ENCODE measurements at regions not wholly inside any gene's neighbourhood (a gene's known extent, or its start where the extent isn't known, plus 50 kb on each side); places are given as distances from the start of the nearest gene placed in this dataset.

DNA sequence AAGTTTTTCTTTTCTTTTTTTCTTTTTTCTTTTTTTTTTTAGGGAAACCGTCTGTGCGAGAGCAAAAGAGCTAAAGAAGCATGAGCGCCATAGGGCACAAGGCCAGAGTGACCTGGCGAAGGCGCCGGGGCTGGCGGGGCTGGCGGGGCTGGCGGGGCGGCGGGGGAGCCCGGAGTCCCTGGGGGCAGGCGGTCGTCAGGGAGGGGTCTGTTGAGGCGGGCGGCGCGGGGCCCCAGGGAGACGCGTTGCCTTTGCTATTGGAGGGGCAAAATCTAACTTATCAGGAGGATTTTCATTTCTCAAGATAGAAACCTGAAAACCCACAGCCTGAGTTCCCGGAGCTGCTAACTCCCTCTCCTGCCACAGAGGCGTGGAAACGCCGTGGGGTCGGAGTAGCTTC lies 135.6 kb upstream of the SMAD1 start:
- Histone ChIP-seq H3K9me3 (ENCODE audit: control insufficient read depth, insufficient read depth, low read length) (no peaks in the 10 kb centered on the region), H3K4me1 (ENCODE audit: control insufficient read depth, insufficient read depth, low read length) (no peaks in the 10 kb centered on the region), H3K9ac (ENCODE audit: low read depth, low read length) (no peak overlapping the region), H3K36me3 (ENCODE audit: control insufficient read depth, insufficient read depth, low read length) (no peaks in the 10 kb centered on the region), H3K27me3 (ENCODE audit: control insufficient read depth, insufficient read depth, low read length) (no peaks in the 10 kb centered on the region), H3K4me3 (ENCODE audit: low read depth, low read length) (no peak overlapping the region), H3K27ac (ENCODE audit: low read depth, low read length) (no peak overlapping the region)

DNA sequence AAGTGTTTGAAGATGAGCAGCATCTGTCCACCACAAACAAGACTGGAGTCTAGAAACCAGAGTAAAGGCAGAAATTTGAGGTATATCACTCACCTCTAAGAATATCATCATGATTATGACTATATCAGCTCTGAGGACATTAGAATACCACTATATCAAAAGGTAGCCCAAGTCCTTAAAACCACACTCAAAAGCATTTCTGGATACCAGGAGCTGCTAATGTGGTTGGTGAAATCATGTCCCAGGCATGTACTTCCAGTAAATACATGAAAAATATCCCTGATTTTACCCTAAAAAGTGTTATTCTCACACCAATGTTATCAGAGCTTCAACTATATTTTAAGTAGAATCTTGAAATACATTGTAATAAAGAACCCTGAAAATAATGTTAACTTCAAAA lies 136.3 kb upstream of the SMAD1 start:
- no peaks in the 10 kb centered on the region for H3K4me1 ChIP-seq (ENCODE audit: control insufficient read depth, insufficient read depth, low read length)
- no peaks in the 10 kb centered on the region for H3K36me3 ChIP-seq (ENCODE audit: control insufficient read depth, insufficient read depth, low read length)
- H3K27me3 ChIP-seq (ENCODE audit: control insufficient read depth, insufficient read depth, low read length), result no peaks in the 10 kb centered on the region
- no peaks in the 10 kb centered on the region for H3K9me3 ChIP-seq (ENCODE audit: control insufficient read depth, insufficient read depth, low read length)
- H3K27ac ChIP-seq (ENCODE audit: low read depth, low read length), result no peak overlapping the region
- no peak overlapping the region for H3K9ac ChIP-seq (ENCODE audit: low read depth, low read length)
- no peak overlapping the region for H3K4me3 ChIP-seq (ENCODE audit: low read depth, low read length)

DNA sequence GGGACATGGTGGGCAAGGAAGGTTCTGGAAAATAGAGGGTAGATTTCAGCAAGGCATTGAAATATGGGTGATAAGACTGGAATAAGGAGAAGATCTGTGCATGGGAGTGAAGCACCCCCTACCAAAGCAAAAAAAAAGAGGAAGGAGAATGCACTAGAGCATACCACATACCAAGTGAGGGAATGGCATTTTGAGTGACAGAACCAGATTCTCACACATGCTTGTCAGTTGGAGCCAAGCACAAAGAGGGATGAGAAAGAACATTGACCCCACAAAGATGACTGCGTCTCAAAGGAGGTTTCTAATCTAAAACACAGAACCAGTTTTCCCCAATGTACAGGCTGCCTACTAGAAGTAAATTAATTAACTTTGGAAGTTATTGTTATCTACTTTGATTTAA lies 140.3 kb upstream of the SMAD1 start:
- no peaks in the 10 kb centered on the region for H3K36me3 ChIP-seq (ENCODE audit: control insufficient read depth, insufficient read depth, low read length)
- no peak overlapping the region for H3K9ac ChIP-seq (ENCODE audit: low read depth, low read length)
- H3K27ac ChIP-seq (ENCODE audit: low read depth, low read length), result no peak overlapping the region
- no peak overlapping the region for H3K4me3 ChIP-seq (ENCODE audit: low read depth, low read length)
- H3K27me3 ChIP-seq (ENCODE audit: control insufficient read depth, insufficient read depth, low read length), result no peaks in the 10 kb centered on the region
- H3K9me3 ChIP-seq (ENCODE audit: control insufficient read depth, insufficient read depth, low read length), result no peaks in the 10 kb centered on the region
- H3K4me1 ChIP-seq (ENCODE audit: control insufficient read depth, insufficient read depth, low read length), result no peaks in the 10 kb centered on the region

DNA sequence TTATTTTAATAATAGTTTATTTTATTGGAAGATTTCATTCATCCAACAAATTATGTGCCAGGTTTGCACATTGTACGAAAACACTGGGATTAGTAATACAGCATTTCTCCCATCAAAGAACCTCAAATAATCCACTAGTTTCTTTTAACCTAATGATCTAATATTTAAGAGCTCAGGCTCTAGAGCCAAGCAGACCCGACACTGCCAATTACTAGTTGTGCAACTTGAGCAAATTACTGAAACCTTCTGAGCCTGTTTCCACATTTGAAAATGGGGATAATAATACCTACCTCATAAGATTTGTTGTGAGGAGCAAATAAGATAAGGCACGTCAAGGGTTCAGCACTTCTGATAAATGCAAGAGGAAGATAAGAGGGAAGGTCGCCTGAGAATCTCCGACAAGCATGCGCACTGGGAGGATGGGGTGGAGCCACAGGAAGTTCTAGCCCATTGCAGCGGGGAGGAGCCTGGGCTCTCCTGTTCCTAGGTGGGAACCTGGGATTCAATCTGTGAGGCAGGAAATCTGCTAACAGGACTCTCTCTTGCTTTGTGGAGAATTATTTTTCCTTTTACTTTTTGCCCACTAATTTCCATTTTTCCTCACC lies 141.5 kb upstream of the SMAD1 start:
- Histone ChIP-seq H3K27me3 (ENCODE audit: control insufficient read depth, insufficient read depth, low read length) (no peaks in the 10 kb centered on the region), H3K4me1 (ENCODE audit: control insufficient read depth, insufficient read depth, low read length) (no peaks in the 10 kb centered on the region), H3K9me3 (ENCODE audit: control insufficient read depth, insufficient read depth, low read length) (no peaks in the 10 kb centered on the region)

DNA sequence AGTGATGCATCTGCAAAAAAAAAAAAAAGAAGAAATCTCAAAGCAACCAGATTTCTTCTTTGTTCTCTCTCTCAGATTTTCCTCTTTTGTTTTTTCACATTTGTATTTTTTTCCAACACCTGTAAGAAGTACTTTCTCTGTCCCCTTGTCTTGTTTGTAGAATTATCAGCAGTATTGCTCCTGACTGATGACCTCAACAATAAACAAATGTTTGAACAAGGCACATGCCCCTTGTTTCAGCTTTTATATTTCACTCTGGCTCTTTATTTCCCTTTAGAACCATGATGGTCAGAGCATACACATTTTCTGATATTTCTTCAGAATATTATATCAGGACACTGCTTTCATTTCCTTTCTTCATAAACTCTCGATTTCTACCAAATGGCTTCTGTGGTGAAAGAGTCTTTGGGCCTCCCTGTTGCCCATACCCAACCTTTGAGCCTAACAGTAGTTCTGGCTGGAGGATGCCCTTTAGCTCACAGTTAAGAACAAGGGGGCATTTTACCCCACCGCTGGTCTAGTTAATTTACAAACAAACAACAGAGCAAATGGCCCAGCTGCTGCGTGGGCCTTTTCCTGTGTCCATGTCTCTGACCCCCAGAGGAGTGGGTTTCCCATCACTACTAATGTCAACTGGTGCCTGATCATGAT lies 142.5 kb upstream of the SMAD1 start:
- Histone ChIP-seq H3K27me3 (ENCODE audit: control insufficient read depth, insufficient read depth, low read length) (no peaks in the 10 kb centered on the region), H3K9me3 (ENCODE audit: control insufficient read depth, insufficient read depth, low read length) (no peaks in the 10 kb centered on the region), H3K9ac (ENCODE audit: low read depth, low read length) (no peak overlapping the region), H3K27ac (ENCODE audit: low read depth, low read length) (no peak overlapping the region), H3K36me3 (ENCODE audit: control insufficient read depth, insufficient read depth, low read length) (no peaks in the 10 kb centered on the region), H3K4me3 (ENCODE audit: low read depth, low read length) (no peak overlapping the region), H3K4me1 (ENCODE audit: control insufficient read depth, insufficient read depth, low read length) (no peaks in the 10 kb centered on the region)

More for the DNA sequence above, 141.5 kb upstream of the SMAD1 start:
- H3K27ac ChIP-seq (ENCODE audit: low read depth, low read length), result no peak overlapping the region
- no peak overlapping the region for H3K9ac ChIP-seq (ENCODE audit: low read depth, low read length)
- H3K36me3 ChIP-seq (ENCODE audit: control insufficient read depth, insufficient read depth, low read length), result no peaks in the 10 kb centered on the region
- no peak overlapping the region for H3K4me3 ChIP-seq (ENCODE audit: low read depth, low read length)

DNA sequence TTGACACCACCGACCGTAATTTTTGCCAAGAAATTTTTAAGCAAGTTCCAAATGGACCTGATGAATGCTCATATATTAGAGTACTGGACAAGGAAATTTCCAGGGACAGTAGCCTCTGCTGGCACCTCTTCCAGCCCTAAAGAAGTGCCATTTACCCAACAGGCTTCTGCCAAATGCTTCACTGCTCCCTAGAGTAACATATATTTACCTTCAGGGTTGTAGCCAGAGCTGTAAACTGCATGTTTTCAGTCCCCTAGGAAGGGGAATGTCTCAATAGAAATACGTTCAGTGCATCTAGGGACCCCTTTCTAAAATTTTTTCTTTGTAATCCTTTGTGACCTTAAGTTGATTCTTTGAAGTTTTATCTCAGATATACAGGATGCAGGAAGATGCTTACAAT lies 143.1 kb upstream of the SMAD1 start:
- H3K27me3 ChIP-seq (ENCODE audit: control insufficient read depth, insufficient read depth, low read length), result no peaks in the 10 kb centered on the region
- no peaks in the 10 kb centered on the region for H3K9me3 ChIP-seq (ENCODE audit: control insufficient read depth, insufficient read depth, low read length)
- no peaks in the 10 kb centered on the region for H3K36me3 ChIP-seq (ENCODE audit: control insufficient read depth, insufficient read depth, low read length)
- no peak overlapping the region for H3K4me3 ChIP-seq (ENCODE audit: low read depth, low read length)
- no peak overlapping the region for H3K27ac ChIP-seq (ENCODE audit: low read depth, low read length)
- no peak overlapping the region for H3K9ac ChIP-seq (ENCODE audit: low read depth, low read length)
- no peaks in the 10 kb centered on the region for H3K4me1 ChIP-seq (ENCODE audit: control insufficient read depth, insufficient read depth, low read length)

DNA sequence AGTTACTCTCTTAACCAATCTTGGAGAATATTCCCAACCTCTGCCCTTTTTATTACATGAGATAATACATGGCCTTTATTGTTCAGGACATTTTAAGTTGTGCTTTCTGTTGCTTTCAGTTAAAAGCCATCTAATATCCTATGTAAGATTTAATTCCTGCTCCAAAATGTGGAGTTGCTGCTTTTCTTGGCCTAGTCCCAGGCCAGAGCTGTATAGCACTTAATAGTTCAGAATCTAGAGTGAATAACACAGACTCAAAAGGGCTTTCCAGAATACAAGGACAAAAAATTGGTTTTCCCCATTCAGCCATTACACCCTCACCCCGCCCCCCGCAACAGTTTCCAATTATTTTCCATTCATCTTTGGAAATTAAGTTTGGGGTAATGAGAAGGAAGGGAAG lies 144.3 kb upstream of the SMAD1 start:
- no peak overlapping the region for H3K27ac ChIP-seq (ENCODE audit: low read depth, low read length)

DNA sequence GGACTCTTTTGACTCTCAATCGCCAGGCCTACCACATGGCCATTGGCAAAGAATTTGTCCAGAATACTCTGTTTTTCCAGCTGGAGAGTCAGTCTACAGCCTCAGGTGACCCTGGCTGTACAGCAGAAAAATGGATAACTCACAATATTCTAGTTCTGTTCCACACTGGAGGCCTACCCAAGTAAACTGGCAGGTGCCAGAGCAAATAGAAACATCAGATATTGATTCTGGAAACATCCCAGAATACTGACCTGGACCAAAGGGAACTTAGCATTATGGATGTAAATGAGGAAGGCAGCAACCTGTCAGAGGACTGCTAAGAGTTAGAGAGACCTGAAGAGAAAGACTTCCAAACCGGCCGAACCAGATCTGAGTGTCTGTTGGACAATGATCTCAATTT lies 147.9 kb upstream of the SMAD1 start:
- Histone ChIP-seq H3K27ac (ENCODE audit: low read depth, low read length) (no peak overlapping the region), H3K9me3 (ENCODE audit: control insufficient read depth, insufficient read depth, low read length) (no peaks in the 10 kb centered on the region), H3K27me3 (ENCODE audit: control insufficient read depth, insufficient read depth, low read length) (no peaks in the 10 kb centered on the region), H3K4me3 (ENCODE audit: low read depth, low read length) (no peak overlapping the region), H3K9ac (ENCODE audit: low read depth, low read length) (no peak overlapping the region), H3K36me3 (ENCODE audit: control insufficient read depth, insufficient read depth, low read length) (no peaks in the 10 kb centered on the region), H3K4me1 (ENCODE audit: control insufficient read depth, insufficient read depth, low read length) (no peaks in the 10 kb centered on the region)

More for the DNA sequence above, 144.3 kb upstream of the SMAD1 start:
- Histone ChIP-seq H3K27me3 (ENCODE audit: control insufficient read depth, insufficient read depth, low read length) (no peaks in the 10 kb centered on the region), H3K36me3 (ENCODE audit: control insufficient read depth, insufficient read depth, low read length) (no peaks in the 10 kb centered on the region), H3K4me1 (ENCODE audit: control insufficient read depth, insufficient read depth, low read length) (no peaks in the 10 kb centered on the region), H3K9ac (ENCODE audit: low read depth, low read length) (no peak overlapping the region), H3K9me3 (ENCODE audit: control insufficient read depth, insufficient read depth, low read length) (no peaks in the 10 kb centered on the region), H3K4me3 (ENCODE audit: low read depth, low read length) (no peak overlapping the region)

DNA sequence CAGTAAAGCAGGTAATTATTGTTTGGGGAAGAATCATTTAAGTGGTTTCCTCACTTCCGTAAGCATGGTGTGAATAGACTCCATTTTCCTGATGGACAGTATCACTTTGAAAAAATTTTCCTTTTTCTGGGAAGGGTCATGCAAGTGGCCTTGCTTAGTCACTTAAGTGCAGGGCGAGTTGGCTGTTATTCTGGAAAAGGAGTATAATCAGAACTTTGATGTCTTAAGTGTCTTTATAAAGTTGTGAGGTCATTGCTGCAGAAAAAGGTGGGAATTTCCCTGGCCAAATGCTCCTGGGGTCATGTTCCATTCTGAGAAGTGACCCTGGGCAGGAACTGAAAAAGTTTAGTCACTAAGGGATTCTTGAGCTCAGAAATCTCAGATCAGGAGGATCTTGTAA lies 146.1 kb upstream of the OTUD4 start:
- H3K9ac ChIP-seq (ENCODE audit: low read depth, low read length), result no peak overlapping the region
- H3K27ac ChIP-seq (ENCODE audit: low read depth, low read length), result no peak overlapping the region
- no peak overlapping the region for H3K4me3 ChIP-seq (ENCODE audit: low read depth, low read length)
- H3K4me1 ChIP-seq (ENCODE audit: control insufficient read depth, insufficient read depth, low read length), result no peaks in the 10 kb centered on the region
- no peaks in the 10 kb centered on the region for H3K36me3 ChIP-seq (ENCODE audit: control insufficient read depth, insufficient read depth, low read length)
- no peaks in the 10 kb centered on the region for H3K9me3 ChIP-seq (ENCODE audit: control insufficient read depth, insufficient read depth, low read length)
- H3K27me3 ChIP-seq (ENCODE audit: control insufficient read depth, insufficient read depth, low read length), result no peaks in the 10 kb centered on the region

DNA sequence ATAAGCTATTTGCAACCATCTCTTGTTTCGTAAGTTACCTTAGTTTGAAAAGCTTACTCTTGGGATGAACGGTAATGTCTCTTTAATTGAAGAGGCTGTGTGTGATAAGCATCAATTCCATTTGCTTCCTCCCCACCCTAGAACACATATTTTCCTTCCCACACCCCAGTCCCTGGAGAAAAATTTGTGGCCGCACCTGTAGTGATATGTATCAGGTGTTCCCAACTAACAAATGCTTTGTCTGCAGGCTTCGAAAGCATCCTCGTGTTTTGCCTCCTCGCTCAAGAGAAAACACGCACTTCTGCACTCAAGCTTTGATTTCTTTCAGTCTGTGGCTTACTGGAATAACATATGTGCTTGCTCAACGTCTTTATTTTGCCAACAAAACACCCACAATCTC lies 143.8 kb upstream of the OTUD4 start:
- Histone ChIP-seq H3K36me3 (ENCODE audit: control insufficient read depth, insufficient read depth, low read length) (no peaks in the 10 kb centered on the region), H3K4me3 (ENCODE audit: low read depth, low read length) (no peak overlapping the region), H3K9ac (ENCODE audit: low read depth, low read length) (no peak overlapping the region), H3K27ac (ENCODE audit: low read depth, low read length) (no peak overlapping the region), H3K4me1 (ENCODE audit: control insufficient read depth, insufficient read depth, low read length) (no peaks in the 10 kb centered on the region), H3K9me3 (ENCODE audit: control insufficient read depth, insufficient read depth, low read length) (no peaks in the 10 kb centered on the region), H3K27me3 (ENCODE audit: control insufficient read depth, insufficient read depth, low read length) (no peaks in the 10 kb centered on the region)

DNA sequence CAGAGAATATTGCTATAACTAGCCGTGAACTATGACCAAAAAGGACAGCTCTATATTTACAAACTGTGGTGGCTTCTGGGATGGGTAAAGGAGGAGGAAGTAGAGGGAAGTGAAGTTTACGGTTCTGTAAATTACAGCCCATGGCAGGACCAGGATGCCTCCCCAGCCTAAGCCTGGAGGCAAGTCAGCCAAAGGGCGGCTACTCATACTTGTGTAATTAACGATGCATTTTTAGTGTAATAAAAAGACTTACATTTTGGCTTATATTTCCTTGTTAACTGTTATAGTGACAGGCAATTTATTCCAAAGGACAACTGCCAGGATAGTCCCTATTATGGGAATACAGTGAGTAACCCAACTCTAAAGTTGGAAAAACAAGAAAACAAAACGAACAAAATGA lies 139.9 kb upstream of the OTUD4 start:
- Histone ChIP-seq H3K4me1 (ENCODE audit: control insufficient read depth, insufficient read depth, low read length) (no peaks in the 10 kb centered on the region), H3K27ac (ENCODE audit: low read depth, low read length) (no peak overlapping the region), H3K9ac (ENCODE audit: low read depth, low read length) (no peak overlapping the region), H3K4me3 (ENCODE audit: low read depth, low read length) (no peak overlapping the region), H3K36me3 (ENCODE audit: control insufficient read depth, insufficient read depth, low read length) (no peaks in the 10 kb centered on the region), H3K27me3 (ENCODE audit: control insufficient read depth, insufficient read depth, low read length) (no peaks in the 10 kb centered on the region), H3K9me3 (ENCODE audit: control insufficient read depth, insufficient read depth, low read length) (no peaks in the 10 kb centered on the region)

Data from HUES48 (cell line).